ENCODE measurements at regions not wholly inside any gene's neighbourhood (a gene's known extent, or its start where the extent isn't known, plus 50 kb on each side); places are given as distances from the start of the nearest gene placed in this dataset.

DNA sequence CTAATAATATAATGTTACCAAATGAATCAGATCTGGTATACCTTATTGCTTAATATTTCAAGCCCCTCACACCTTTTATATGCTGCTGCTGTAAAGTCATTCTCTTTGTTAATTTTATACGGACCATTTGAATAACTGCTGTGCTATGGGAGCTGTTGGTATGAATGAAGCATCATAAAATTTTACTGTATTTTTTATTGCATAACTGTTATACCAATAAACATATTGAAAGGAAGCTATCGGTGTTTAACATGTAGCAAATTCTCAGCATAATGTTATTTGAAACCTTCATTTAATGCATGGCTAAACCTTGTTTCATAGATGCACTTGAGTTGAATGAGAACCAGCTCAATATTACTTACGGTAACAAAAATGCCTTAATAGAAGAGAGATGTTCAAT is 1040.3 kb downstream of the SOCS6 start:
- no peak for DNase-seq (ENCODE audit: low read depth in 1 of 2, low spot score in 1 of 2)
- Histone ChIP-seq H3K27me3 (no peaks in the 10 kb centered on the region), H3K4me3 (no peak overlapping the region), H3K4me1 (ENCODE audit: low read depth) (no peaks in the 10 kb centered on the region), H3K9me3 (ENCODE audit: low read depth) (no peaks in the 10 kb centered on the region), H3K27ac (no peak overlapping the region), H3K36me3 (no peaks in the 10 kb centered on the region)
- TF ChIP-seq, protein P1, sequence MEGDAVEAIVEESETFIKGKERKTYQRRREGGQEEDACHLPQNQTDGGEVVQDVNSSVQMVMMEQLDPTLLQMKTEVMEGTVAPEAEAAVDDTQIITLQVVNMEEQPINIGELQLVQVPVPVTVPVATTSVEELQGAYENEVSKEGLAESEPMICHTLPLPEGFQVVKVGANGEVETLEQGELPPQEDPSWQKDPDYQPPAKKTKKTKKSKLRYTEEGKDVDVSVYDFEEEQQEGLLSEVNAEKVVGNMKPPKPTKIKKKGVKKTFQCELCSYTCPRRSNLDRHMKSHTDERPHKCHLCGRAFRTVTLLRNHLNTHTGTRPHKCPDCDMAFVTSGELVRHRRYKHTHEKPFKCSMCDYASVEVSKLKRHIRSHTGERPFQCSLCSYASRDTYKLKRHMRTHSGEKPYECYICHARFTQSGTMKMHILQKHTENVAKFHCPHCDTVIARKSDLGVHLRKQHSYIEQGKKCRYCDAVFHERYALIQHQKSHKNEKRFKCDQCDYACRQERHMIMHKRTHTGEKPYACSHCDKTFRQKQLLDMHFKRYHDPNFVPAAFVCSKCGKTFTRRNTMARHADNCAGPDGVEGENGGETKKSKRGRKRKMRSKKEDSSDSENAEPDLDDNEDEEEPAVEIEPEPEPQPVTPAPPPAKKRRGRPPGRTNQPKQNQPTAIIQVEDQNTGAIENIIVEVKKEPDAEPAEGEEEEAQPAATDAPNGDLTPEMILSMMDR (IDR thresholded peaks at IDR 0.05; ENCODE audit: low read depth, low read length) = no peak

DNA sequence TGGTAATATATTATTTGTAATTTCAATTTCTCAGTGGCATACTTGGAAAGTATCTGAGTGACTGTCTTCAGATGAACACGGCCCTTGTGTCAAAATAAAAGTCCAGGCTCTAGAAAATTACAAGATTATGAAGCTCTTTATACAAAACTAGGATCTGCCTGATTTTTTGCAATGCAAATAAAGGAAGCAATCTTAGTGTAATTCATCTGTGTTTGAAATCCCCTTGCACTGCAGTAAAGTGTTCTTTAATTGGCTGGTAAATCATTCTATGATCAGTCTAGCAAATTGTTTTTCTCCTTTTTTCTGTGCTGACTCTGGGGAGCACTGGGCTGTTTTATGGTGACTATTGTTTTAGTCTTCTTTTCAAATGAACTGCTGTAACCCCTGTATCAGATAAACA is 1039.0 kb downstream of the SOCS6 start:
- Histone ChIP-seq H3K4me1 (ENCODE audit: low read depth) (no peaks in the 10 kb centered on the region), H3K9me3 (ENCODE audit: low read depth) (no peaks in the 10 kb centered on the region), H3K27me3 (no peaks in the 10 kb centered on the region), H3K4me3 (no peak overlapping the region), H3K36me3 (no peaks in the 10 kb centered on the region), H3K27ac (no peak overlapping the region)
- DNase-seq (ENCODE audit: low read depth in 1 of 2, low spot score in 1 of 2) = peak in 1 of 2 donors; percentile 10
- TF ChIP-seq, protein P1 (IDR thresholded peaks at IDR 0.05; ENCODE audit: low read depth, low read length) = no peak

DNA sequence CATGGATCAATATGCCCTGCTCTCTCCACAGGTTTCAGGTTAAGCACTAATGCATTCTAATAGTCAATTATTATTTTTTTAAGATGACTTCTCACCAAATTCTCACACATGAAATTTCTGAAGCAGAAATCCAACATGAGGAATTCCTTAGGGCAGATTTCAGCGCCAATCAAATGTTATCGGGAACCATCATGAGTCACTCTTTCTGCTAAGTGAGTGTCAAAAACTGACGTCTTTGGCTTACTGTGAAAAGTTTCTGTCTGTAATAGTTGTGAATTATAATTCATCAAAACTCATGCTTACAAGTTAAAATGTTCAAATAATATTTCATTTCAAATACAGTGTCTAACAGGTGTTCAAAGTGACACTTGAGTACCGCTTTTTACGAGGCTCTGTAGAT is 1038.6 kb downstream of the SOCS6 start:
- TF ChIP-seq, protein P1 (IDR thresholded peaks at IDR 0.05; ENCODE audit: low read depth, low read length) = no peak
- no peak overlapping the region for H3K27ac ChIP-seq
- DNase-seq (ENCODE audit: low read depth in 1 of 2, low spot score in 1 of 2) = peak in 1 of 2 donors; percentile 24
- no peaks in the 10 kb centered on the region for H3K4me1 ChIP-seq (ENCODE audit: low read depth)
- no peaks in the 10 kb centered on the region for H3K9me3 ChIP-seq (ENCODE audit: low read depth)
- H3K36me3 ChIP-seq = no peaks in the 10 kb centered on the region
- no peaks in the 10 kb centered on the region for H3K27me3 ChIP-seq
- H3K4me3 ChIP-seq = no peak overlapping the region

DNA sequence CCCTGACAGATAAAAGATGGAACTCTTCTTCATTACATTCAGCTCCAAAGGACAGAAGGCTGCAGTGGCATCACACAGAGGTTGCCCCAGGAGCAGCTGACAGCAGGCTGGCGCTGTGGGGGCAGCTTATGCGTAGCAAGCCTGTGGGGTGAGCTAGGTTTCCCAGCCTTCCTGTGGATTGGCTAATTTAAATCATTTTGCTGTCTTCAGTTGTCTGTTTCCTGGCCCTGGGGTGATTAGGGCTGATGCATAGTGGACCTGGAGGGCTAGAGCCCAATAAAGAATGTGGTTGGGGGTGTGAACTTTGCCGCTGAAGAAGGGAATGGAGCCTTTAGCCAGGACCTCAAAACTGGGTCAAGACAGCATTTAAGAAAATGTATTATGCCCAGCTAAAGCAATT is 1038.0 kb downstream of the SOCS6 start:
- DNase-seq (ENCODE audit: low read depth in 1 of 2, low spot score in 1 of 2) = no peak
- H3K27ac ChIP-seq = no peak overlapping the region
- H3K4me1 ChIP-seq (ENCODE audit: low read depth) = no peaks in the 10 kb centered on the region
- TF ChIP-seq, protein P1 (IDR thresholded peaks at IDR 0.05; ENCODE audit: low read depth, low read length) = no peak
- H3K27me3 ChIP-seq = no peaks in the 10 kb centered on the region
- H3K9me3 ChIP-seq (ENCODE audit: low read depth) = no peaks in the 10 kb centered on the region
- H3K4me3 ChIP-seq = no peak overlapping the region
- H3K36me3 ChIP-seq = no peaks in the 10 kb centered on the region

DNA sequence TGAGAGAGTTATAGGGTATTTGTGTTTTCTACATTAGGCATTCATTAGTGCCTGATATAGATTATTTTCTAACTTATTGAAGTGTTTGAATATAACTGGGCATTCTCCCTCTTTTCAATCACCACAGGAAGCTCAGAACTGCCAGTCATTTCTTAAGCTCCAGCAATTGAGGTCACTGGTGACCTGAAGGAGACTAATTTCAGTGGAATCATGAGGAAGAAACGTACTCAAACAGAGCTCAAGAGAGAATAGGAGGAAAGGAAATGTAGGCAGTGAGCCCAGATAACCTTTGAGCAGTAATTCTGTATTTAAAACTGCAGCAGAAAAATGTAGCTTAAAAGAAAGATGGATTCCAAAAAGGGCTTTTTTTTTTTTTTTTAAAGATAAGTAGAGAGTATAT is 1035.5 kb downstream of the SOCS6 start:
- DNase-seq (ENCODE audit: low read depth in 1 of 2, low spot score in 1 of 2) = no peak
- TF ChIP-seq, protein P1 (IDR thresholded peaks at IDR 0.05; ENCODE audit: low read depth, low read length) = no peak
- no peaks in the 10 kb centered on the region for H3K9me3 ChIP-seq (ENCODE audit: low read depth)

DNA sequence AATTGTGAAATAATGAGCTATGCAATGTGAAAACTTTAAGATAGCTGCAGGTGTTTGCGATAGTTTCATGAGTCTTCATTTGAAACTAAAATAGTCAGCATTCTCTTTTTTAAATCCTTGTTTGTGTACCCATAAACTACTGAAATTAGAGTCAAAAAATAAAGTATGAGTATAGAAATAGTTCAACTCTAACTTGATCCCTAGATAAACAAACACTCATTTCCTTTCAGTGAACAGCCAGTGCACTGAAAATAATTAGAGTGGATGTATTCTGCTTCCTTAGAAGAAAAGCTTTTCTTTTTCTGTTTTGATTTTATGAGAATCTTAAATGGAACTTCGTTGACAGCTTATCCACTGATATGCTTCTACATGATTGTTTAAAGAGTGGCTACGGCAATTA is 1033.4 kb downstream of the SOCS6 start:
- Histone ChIP-seq H3K27me3 (no peaks in the 10 kb centered on the region), H3K36me3 (no peaks in the 10 kb centered on the region), H3K27ac (no peak overlapping the region), H3K4me3 (no peak overlapping the region), H3K4me1 (ENCODE audit: low read depth) (no peaks in the 10 kb centered on the region), H3K9me3 (ENCODE audit: low read depth) (no peaks in the 10 kb centered on the region)
- no peak for DNase-seq (ENCODE audit: low read depth in 1 of 2, low spot score in 1 of 2)
- TF ChIP-seq, protein P1 (IDR thresholded peaks at IDR 0.05; ENCODE audit: low read depth, low read length) = no peak

More for the DNA sequence above, 1035.5 kb downstream of the SOCS6 start:
- H3K27me3 ChIP-seq = no peaks in the 10 kb centered on the region
- no peaks in the 10 kb centered on the region for H3K36me3 ChIP-seq
- H3K27ac ChIP-seq = no peak overlapping the region
- H3K4me1 ChIP-seq (ENCODE audit: low read depth) = no peaks in the 10 kb centered on the region
- no peak overlapping the region for H3K4me3 ChIP-seq

Measured in cardiac muscle cell (in vitro differentiated cells and primary cell).